ENCODE measurements at regions not wholly inside any gene's neighbourhood (a gene's known extent, or its start where the extent isn't known, plus 50 kb on each side); places are given as distances from the start of the nearest gene placed in this dataset.

GRCh38 chr6:156725712-156726111 lies 51.5 kb upstream of the ARID1B start:
- DNase-seq (ENCODE audit: low spot score): no peak

GRCh38 chr6:156720691-156721685 lies 56.2 kb upstream of the ARID1B start:
- DNase-seq (ENCODE audit: low spot score): no peak

- peak; percentile 37 for DNase-seq (ENCODE audit: low spot score)
These were observed 57.2 kb upstream of the ARID1B start for GRCh38 chr6:156719720-156720563.

GRCh38 chr6:156719395-156719719 lies 57.8 kb upstream of the ARID1B start:
- DNase-seq (ENCODE audit: low spot score): no peak

- DNase-seq (ENCODE audit: low spot score): no peak
These were observed 58.4 kb upstream of the ARID1B start for GRCh38 chr6:156718647-156719394.

- DNase-seq (ENCODE audit: low spot score): no peak
These were observed 59.6 kb upstream of the ARID1B start for GRCh38 chr6:156717542-156717941.

- DNase-seq (ENCODE audit: low spot score): no peak
These were observed 61.3 kb upstream of the ARID1B start for GRCh38 chr6:156715839-156716238.

- no peak for DNase-seq (ENCODE audit: low spot score)
These were observed 63.6 kb upstream of the ARID1B start for GRCh38 chr6:156713548-156713947.

- DNase-seq (ENCODE audit: low spot score): no peak
These were observed 66.7 kb upstream of the ARID1B start for GRCh38 chr6:156710479-156710878.

- DNase-seq (ENCODE audit: low spot score): no peak
These were observed 69.4 kb upstream of the ARID1B start for GRCh38 chr6:156707818-156708217.

- DNase-seq (ENCODE audit: low spot score): no peak
These were observed 73.5 kb upstream of the ARID1B start for GRCh38 chr6:156703719-156704118.

- no peak for DNase-seq (ENCODE audit: low spot score)
These were observed 75.2 kb upstream of the ARID1B start for GRCh38 chr6:156701966-156702365.

- no peak for DNase-seq (ENCODE audit: low spot score)
These were observed 76.6 kb upstream of the ARID1B start for GRCh38 chr6:156700440-156701057.

- no peak for DNase-seq (ENCODE audit: low spot score)
These were observed 77.2 kb upstream of the ARID1B start for GRCh38 chr6:156699935-156700334.

- no peak for DNase-seq (ENCODE audit: low spot score)
These were observed 78.2 kb upstream of the ARID1B start for GRCh38 chr6:156699017-156699421.

GRCh38 chr6:156698239-156699016 lies 78.8 kb upstream of the ARID1B start:
- no peak for DNase-seq (ENCODE audit: low spot score)

GRCh38 chr6:156697225-156697830 lies 79.8 kb upstream of the ARID1B start:
- no peak for DNase-seq (ENCODE audit: low spot score)

- DNase-seq (ENCODE audit: low spot score): no peak
These were observed 81.4 kb upstream of the ARID1B start for GRCh38 chr6:156695742-156696141.

- no peak for DNase-seq (ENCODE audit: low spot score)
These were observed 82.5 kb upstream of the ARID1B start for GRCh38 chr6:156694679-156695078.

GRCh38 chr6:156691018-156691417 lies 86.2 kb upstream of the ARID1B start:
- no peak for DNase-seq (ENCODE audit: low spot score)

GRCh38 chr6:156689656-156690055 lies 87.5 kb upstream of the ARID1B start:
- no peak for DNase-seq (ENCODE audit: low spot score)

All from hematopoietic multipotent progenitor cell treated with erythropoietin and hydrocortisone succinate and interleukin-3 and kit ligand, for 17 days (in vitro differentiated cells).